Keratinocyte (primary cell): ENCODE measurements at regions not wholly inside any gene's neighbourhood (a gene's known extent, or its start where the extent isn't known, plus 50 kb on each side); places are given as distances from the start of the nearest gene placed in this dataset.

Experiments used
- EZH2 ChIP-seq: IDR thresholded peaks from one replicate; pipeline ENCODE4 v1.6.1; 2012; ENCODE audit warnings: inconsistent platforms, mild to moderate bottlenecking, low read length, moderate library complexity
- TF ChIP-seq, protein P1 (sequence below), 3 experiments: IDR thresholded peaks in 1 of 3; conservative IDR thresholded peaks in 1 of 3; optimal IDR thresholded peaks in 1 of 3; 2 replicates in 2 of 3; 3 replicates in 1 of 3; pipeline versions ENCODE3 to v1.5.1; 2011; ENCODE audit warnings: low read length in 3 of 3, mild to moderate bottlenecking in 3 of 3, moderate library complexity in 2 of 3, control low read depth in 1 of 3, inconsistent platforms in 1 of 3; ENCODE audit not compliant: insufficient read depth in 2 of 3; ENCODE audit errors: extremely low read depth in 1 of 3

DNA sequence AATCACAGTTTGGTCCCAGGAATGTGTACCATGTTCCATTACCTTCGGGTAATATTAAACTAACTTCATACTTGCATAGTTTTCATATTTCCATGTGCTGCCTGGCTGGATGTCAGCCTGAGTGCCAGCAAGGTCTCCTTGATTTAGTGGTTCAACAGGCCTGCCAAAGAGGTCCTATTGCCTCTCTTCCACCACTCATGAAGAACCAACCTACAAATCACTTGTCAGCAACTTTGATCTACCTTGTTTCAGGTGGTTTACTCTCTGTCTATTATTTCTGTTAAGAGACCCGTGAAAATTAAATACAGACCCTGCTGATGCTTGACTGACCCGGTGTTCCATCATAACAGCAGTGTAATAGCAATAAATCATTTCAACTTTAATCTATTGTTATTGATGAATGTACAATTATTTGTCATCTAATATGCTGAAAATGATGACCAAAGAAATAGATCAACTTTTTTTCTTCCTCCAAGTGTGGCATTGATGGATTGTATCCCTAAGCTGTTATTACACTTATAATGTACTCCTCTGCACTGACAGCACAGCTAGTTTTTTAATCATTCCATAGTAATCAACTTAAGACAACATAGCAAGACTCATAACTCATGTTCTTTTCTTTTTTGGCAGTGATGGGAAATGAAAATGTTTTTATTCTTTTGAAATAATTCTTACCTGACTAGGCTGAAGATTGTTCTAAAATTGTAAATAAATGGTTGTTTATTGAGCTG is 1220.2 kb upstream of the ACVR2A start:
- TF ChIP-seq, protein P1, sequence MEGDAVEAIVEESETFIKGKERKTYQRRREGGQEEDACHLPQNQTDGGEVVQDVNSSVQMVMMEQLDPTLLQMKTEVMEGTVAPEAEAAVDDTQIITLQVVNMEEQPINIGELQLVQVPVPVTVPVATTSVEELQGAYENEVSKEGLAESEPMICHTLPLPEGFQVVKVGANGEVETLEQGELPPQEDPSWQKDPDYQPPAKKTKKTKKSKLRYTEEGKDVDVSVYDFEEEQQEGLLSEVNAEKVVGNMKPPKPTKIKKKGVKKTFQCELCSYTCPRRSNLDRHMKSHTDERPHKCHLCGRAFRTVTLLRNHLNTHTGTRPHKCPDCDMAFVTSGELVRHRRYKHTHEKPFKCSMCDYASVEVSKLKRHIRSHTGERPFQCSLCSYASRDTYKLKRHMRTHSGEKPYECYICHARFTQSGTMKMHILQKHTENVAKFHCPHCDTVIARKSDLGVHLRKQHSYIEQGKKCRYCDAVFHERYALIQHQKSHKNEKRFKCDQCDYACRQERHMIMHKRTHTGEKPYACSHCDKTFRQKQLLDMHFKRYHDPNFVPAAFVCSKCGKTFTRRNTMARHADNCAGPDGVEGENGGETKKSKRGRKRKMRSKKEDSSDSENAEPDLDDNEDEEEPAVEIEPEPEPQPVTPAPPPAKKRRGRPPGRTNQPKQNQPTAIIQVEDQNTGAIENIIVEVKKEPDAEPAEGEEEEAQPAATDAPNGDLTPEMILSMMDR (optimal IDR thresholded peaks at IDR 0.05 in 1 of 3, IDR thresholded peaks at IDR 0.05 in 1 of 3, conservative IDR thresholded peaks at IDR 0.05 in 1 of 3; ENCODE audit: extremely low read depth in 1 of 3, insufficient read depth in 2 of 3, low read length in 3 of 3), result no peak
- no peak for TF ChIP-seq EZH2
